ENCODE measurements at regions not wholly inside any gene's neighbourhood (a gene's known extent, or its start where the extent isn't known, plus 50 kb on each side); places are given as distances from the start of the nearest gene placed in this dataset.

- no peak overlapping the region for H3K9ac ChIP-seq (ENCODE audit: low read depth, low read length, poor library complexity)
- H2BK12ac ChIP-seq (ENCODE audit: low read length): no peak overlapping the region
- H2BK5ac ChIP-seq (ENCODE audit: low read length): peak overlapping the region; percentile 40
- no peak overlapping the region for H3K23ac ChIP-seq (ENCODE audit: low read depth, low read length, poor library complexity)
- peak overlapping the region; percentile 60 for H3K4me2 ChIP-seq (ENCODE audit: insufficient read depth, low read length, poor library complexity, severe bottlenecking)
- H3K36me3 ChIP-seq (replicated peaks in 1 of 2; ENCODE audit: control insufficient read depth in 2 of 2, insufficient read depth in 2 of 2, low read length in 2 of 2): no peaks in the 10 kb centered on the region
- no peak for DNase-seq (ENCODE audit: low spot score)
- no peak overlapping the region for H3K14ac ChIP-seq (ENCODE audit: low read length)
- peak overlapping the region; percentile 91 to 94 for H3K4me3 ChIP-seq (ENCODE audit: low read length in 2 of 2)
- no peak overlapping the region for H3K18ac ChIP-seq (ENCODE audit: low read length)
- no peaks in the 10 kb centered on the region for H3K27me3 ChIP-seq (ENCODE audit: control insufficient read depth in 3 of 3, insufficient read depth in 3 of 3, low read depth in 1 of 3, low read length in 3 of 3)
- no peak overlapping the region for H2AK5ac ChIP-seq (ENCODE audit: low read depth, low read length)
- H3K79me1 ChIP-seq (ENCODE audit: low read depth, low read length): no peaks in the 10 kb centered on the region
- H2BK120ac ChIP-seq (ENCODE audit: low read depth, low read length): no peak overlapping the region
- no peaks in the 10 kb centered on the region for H3K9me3 ChIP-seq (replicated peaks in 1 of 2; ENCODE audit: control insufficient read depth in 2 of 2, insufficient read depth in 1 of 2, low read depth in 1 of 2, low read length in 2 of 2)
- no peak overlapping the region for H2BK15ac ChIP-seq (ENCODE audit: low read length)
- no CpG with 5 or more reads among the region's 26 CpGs for WGBS, 2 donors (ENCODE audit: extremely low coverage in 2 of 2, insufficient read length in 2 of 2, insufficient replicate concordance in 1 of 2)
- no peak overlapping the region for H2AFZ ChIP-seq (ENCODE audit: low read length)
- no peak overlapping the region for H4K91ac ChIP-seq (ENCODE audit: low read depth, low read length, poor library complexity)
- H3K27ac ChIP-seq (replicated peaks; ENCODE audit: low read length): peak overlapping the region; percentile 90
- H3K4me1 ChIP-seq (ENCODE audit: control insufficient read depth in 2 of 2, insufficient read depth in 1 of 2, low read depth in 1 of 2, low read length in 2 of 2): peaks cover 5 to 16% of the 10 kb centered on the region in 2 donors
- H3K4ac ChIP-seq (ENCODE audit: low read length): no peak overlapping the region
- H4K8ac ChIP-seq (ENCODE audit: low read depth, low read length): no peak overlapping the region
These were observed 110.9 kb downstream of the HFE start for GRCh38 chr6:26197933-26198721.

- peak overlapping the region; percentile 91 for H3K9ac ChIP-seq (ENCODE audit: low read depth, low read length, poor library complexity)
- H2BK12ac ChIP-seq (ENCODE audit: low read length): no peak overlapping the region
- peak overlapping the region; percentile 94 for H3K18ac ChIP-seq (ENCODE audit: low read length)
- no peak overlapping the region for H4K91ac ChIP-seq (ENCODE audit: low read depth, low read length, poor library complexity)
- H3K27me3 ChIP-seq (ENCODE audit: control insufficient read depth in 3 of 3, insufficient read depth in 3 of 3, low read depth in 1 of 3, low read length in 3 of 3): no peaks in the 10 kb centered on the region
- no peak overlapping the region for H3K4ac ChIP-seq (ENCODE audit: low read length)
- no peak overlapping the region for H2AFZ ChIP-seq (ENCODE audit: low read length)
- no peak overlapping the region for H2BK15ac ChIP-seq (ENCODE audit: low read length)
- peak overlapping the region; percentile 40 for H2BK5ac ChIP-seq (ENCODE audit: low read length)
- H3K4me2 ChIP-seq (ENCODE audit: insufficient read depth, low read length, poor library complexity, severe bottlenecking): peak overlapping the region; percentile 60
- H3K9me3 ChIP-seq (replicated peaks in 1 of 2; ENCODE audit: control insufficient read depth in 2 of 2, insufficient read depth in 1 of 2, low read depth in 1 of 2, low read length in 2 of 2): no peaks in the 10 kb centered on the region
- peaks cover 5 to 11% of the 10 kb centered on the region in 2 donors for H3K4me1 ChIP-seq (ENCODE audit: control insufficient read depth in 2 of 2, insufficient read depth in 1 of 2, low read depth in 1 of 2, low read length in 2 of 2)
- H2AK5ac ChIP-seq (ENCODE audit: low read depth, low read length): peak overlapping the region; percentile 81
- H3K14ac ChIP-seq (ENCODE audit: low read length): no peak overlapping the region
- peak overlapping the region; percentile 90 for H3K27ac ChIP-seq (replicated peaks; ENCODE audit: low read length)
- H3K23ac ChIP-seq (ENCODE audit: low read depth, low read length, poor library complexity): peak overlapping the region; percentile 86
- no CpG with 5 or more reads among the region's 12 CpGs for WGBS, 2 donors (ENCODE audit: extremely low coverage in 2 of 2, insufficient read length in 2 of 2, insufficient replicate concordance in 1 of 2)
- no peaks in the 10 kb centered on the region for H3K79me1 ChIP-seq (ENCODE audit: low read depth, low read length)
- H4K8ac ChIP-seq (ENCODE audit: low read depth, low read length): no peak overlapping the region
- DNase-seq (ENCODE audit: low spot score): no peak
- H2BK120ac ChIP-seq (ENCODE audit: low read depth, low read length): no peak overlapping the region
- H3K36me3 ChIP-seq (replicated peaks in 1 of 2; ENCODE audit: control insufficient read depth in 2 of 2, insufficient read depth in 2 of 2, low read length in 2 of 2): no peaks in the 10 kb centered on the region
- H3K4me3 ChIP-seq (ENCODE audit: low read length in 2 of 2): peak overlapping the region; percentile 91 to 94
These were observed 111.5 kb downstream of the HFE start for GRCh38 chr6:26198722-26199056.

DNA sequence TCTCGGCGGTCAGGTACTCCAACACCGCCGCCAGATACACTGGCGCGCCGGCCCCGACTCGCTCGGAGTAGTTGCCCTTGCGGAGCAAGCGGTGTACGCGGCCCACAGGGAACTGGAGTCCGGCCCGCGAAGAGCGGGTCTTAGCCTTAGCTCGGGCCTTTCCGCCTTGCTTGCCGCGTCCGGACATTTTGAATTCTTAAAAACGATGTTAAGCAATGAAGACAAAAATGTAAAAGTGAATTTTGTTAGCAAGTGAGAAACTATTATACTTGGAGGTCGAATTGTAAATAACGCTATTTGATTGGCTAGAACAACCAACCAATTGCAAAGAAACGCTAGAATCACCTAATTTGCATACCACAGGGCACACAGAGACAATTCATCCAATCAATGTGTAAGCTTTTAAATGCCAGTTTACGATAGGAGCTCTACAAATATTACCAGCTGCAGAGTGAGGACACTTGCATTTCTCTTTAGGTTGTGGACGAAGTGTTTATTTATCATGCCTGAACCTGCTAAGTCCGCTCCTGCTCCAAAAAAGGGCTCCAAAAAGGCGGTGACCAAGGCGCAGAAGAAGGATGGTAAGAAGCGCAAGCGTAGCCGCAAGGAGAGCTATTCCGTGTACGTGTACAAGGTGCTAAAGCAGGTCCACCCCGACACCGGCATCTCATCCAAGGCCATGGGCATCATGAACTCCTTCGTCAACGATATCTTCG is 112.0 kb downstream of the HFE start:
- H3K18ac ChIP-seq (ENCODE audit: low read length): peak overlapping the region; percentile 94
- H3K27ac ChIP-seq (replicated peaks; ENCODE audit: low read length): peak overlapping the region; percentile 90
- H3K4me1 ChIP-seq (ENCODE audit: control insufficient read depth in 2 of 2, insufficient read depth in 1 of 2, low read depth in 1 of 2, low read length in 2 of 2): peaks cover 5 to 7% of the 10 kb centered on the region in 2 donors
- no peak overlapping the region for H3K4ac ChIP-seq (ENCODE audit: low read length)
- no CpG with 5 or more reads among the region's 42 CpGs for WGBS, 2 donors (ENCODE audit: extremely low coverage in 2 of 2, insufficient read length in 2 of 2, insufficient replicate concordance in 1 of 2)
- no peaks in the 10 kb centered on the region for H3K27me3 ChIP-seq (ENCODE audit: control insufficient read depth in 3 of 3, insufficient read depth in 3 of 3, low read depth in 1 of 3, low read length in 3 of 3)
- H2AK5ac ChIP-seq (ENCODE audit: low read depth, low read length): peak overlapping the region; percentile 81
- peak overlapping the region; percentile 91 for H3K9ac ChIP-seq (ENCODE audit: low read depth, low read length, poor library complexity)
- H3K14ac ChIP-seq (ENCODE audit: low read length): peak overlapping the region; percentile 47
- peak; percentile 87 for DNase-seq (ENCODE audit: low spot score)
- H3K4me3 ChIP-seq (ENCODE audit: low read length in 2 of 2): peak overlapping the region; percentile 91 to 94
- no peak overlapping the region for H2BK15ac ChIP-seq (ENCODE audit: low read length)
- H2BK5ac ChIP-seq (ENCODE audit: low read length): peak overlapping the region; percentile 40
- H2BK12ac ChIP-seq (ENCODE audit: low read length): peak overlapping the region; percentile 76
- no peaks in the 10 kb centered on the region for H3K9me3 ChIP-seq (replicated peaks in 1 of 2; ENCODE audit: control insufficient read depth in 2 of 2, insufficient read depth in 1 of 2, low read depth in 1 of 2, low read length in 2 of 2)
- H4K91ac ChIP-seq (ENCODE audit: low read depth, low read length, poor library complexity): no peak overlapping the region
- H2AFZ ChIP-seq (ENCODE audit: low read length): peak overlapping the region; percentile 54
- H3K79me1 ChIP-seq (ENCODE audit: low read depth, low read length): no peaks in the 10 kb centered on the region
- H3K36me3 ChIP-seq (replicated peaks in 1 of 2; ENCODE audit: control insufficient read depth in 2 of 2, insufficient read depth in 2 of 2, low read length in 2 of 2): no peaks in the 10 kb centered on the region
- no peak overlapping the region for H2BK120ac ChIP-seq (ENCODE audit: low read depth, low read length)
- H3K4me2 ChIP-seq (ENCODE audit: insufficient read depth, low read length, poor library complexity, severe bottlenecking): peak overlapping the region; percentile 66
- H4K8ac ChIP-seq (ENCODE audit: low read depth, low read length): no peak overlapping the region
- peak overlapping the region; percentile 99 for H3K23ac ChIP-seq (ENCODE audit: low read depth, low read length, poor library complexity)
